Stomach (tissue), 4 donors: ENCODE measurements at regions not wholly inside any gene's neighbourhood (a gene's known extent, or its start where the extent isn't known, plus 50 kb on each side); places are given as distances from the start of the nearest gene placed in this dataset.

Experiments used
- CTCF ChIP-seq, 7 experiments: fragments of 450-650 bp in 4 of 7; fragments of 200-600 bp in 3 of 7; sonication (generic) in 3 of 7; IDR thresholded peaks; one replicate each; pipeline ENCODE4 v1.5.1; 2016 to 2019; ENCODE audit warnings: antibody characterized with exemption in 7 of 7, control low read depth in 2 of 7, mild to moderate bottlenecking in 1 of 7
- EP300 ChIP-seq: sonication (generic); formaldehyde crosslinking; IDR thresholded peaks from one replicate; pipeline ENCODE4 v1.6.1; 2017; ENCODE audit warnings: antibody characterized with exemption
- POLR2A ChIP-seq, 4 donors: fragments of 450-650 bp; IDR thresholded peaks; one replicate each; pipeline ENCODE4 v1.6.1; 2016; ENCODE audit warnings: antibody characterized with exemption in 4 of 4, control low read depth in 2 of 4, mild to moderate bottlenecking in 1 of 4, moderate library complexity in 1 of 4

GRCh38 chr17:14997290-14997689, 267.8 kb downstream of the PMP22 start:
- TF ChIP-seq CTCF (IDR thresholded peaks at IDR 0.05) (no peak), EP300 (no peak), POLR2A (IDR thresholded peaks at IDR 0.05) (no peak)
